IMR-90 (cell line): ENCODE measurements at regions not wholly inside any gene's neighbourhood (a gene's known extent, or its start where the extent isn't known, plus 50 kb on each side); places are given as distances from the start of the nearest gene placed in this dataset.

ENCODE experiments used
- ATAC-seq: fragments of 200-7000 bp; cut with Tn5 transposase; 2 replicates; pipeline ENCODE4 v1.9.1; 2020; ENCODE audit warnings: low read depth, mild to moderate bottlenecking, moderate library complexity
- BruUV-seq: library from RNA; stranded (reverse); fragments of 400-500 nt; replicated peaks from 2 replicates; lab custom pipeline; 2021; lab: Mats Ljungman, UMichigan
- CTCF ChIA-PET: fragments of 300-600 bp; formaldehyde crosslinking; extraction: SDS; loops from one replicate; lab custom pipeline; 2021; ENCODE audit warnings: antibody characterized with exemption; lab: Yijun Ruan, JAX
- POLR2A ChIA-PET: fragments of 300-600 bp; sonication (Branson Sonifier 250); formaldehyde crosslinking; loops from one replicate; lab custom pipeline; 2022; ENCODE audit warnings: antibody characterized with exemption; ENCODE audit not compliant: unreplicated experiment; lab: Charles Lee
- DNase-seq: peaks from one replicate; pipeline ENCODE4 v3.0.0; 2013
- H2AFZ ChIP-seq: replicated peaks from 2 replicates; pipeline ENCODE3; 2013; ENCODE audit warnings: low read length, mild to moderate bottlenecking; ENCODE audit not compliant: poor library complexity
- H2AK5ac ChIP-seq: 2 replicates; pipeline ENCODE4 v1.6.1; 2013; ENCODE audit warnings: low read depth, low read length, inconsistent platforms
- H2AK9ac ChIP-seq: replicated peaks from 2 replicates; pipeline ENCODE3; 2013; ENCODE audit warnings: mild to moderate bottlenecking, low read depth, low read length, moderate library complexity; ENCODE audit not compliant: poor library complexity
- H2BK120ac ChIP-seq: 2 replicates; pipeline ENCODE4 v1.6.1; 2013; ENCODE audit warnings: low read depth, low read length, inconsistent platforms
- H2BK15ac ChIP-seq: 3 replicates; pipeline ENCODE4 v1.6.1; 2013; ENCODE audit warnings: low read depth, low read length, inconsistent platforms
- H2BK20ac ChIP-seq: 2 replicates; pipeline ENCODE4 v1.6.1; 2013; ENCODE audit warnings: low read depth, mild to moderate bottlenecking, inconsistent platforms, low read length, moderate library complexity
- H2BK5ac ChIP-seq: 2 replicates; pipeline ENCODE4 v1.6.1; 2013; ENCODE audit warnings: mild to moderate bottlenecking, low read depth, low read length, inconsistent platforms; ENCODE audit not compliant: poor library complexity, severe bottlenecking
- H3K14ac ChIP-seq: replicated peaks from 2 replicates; pipeline ENCODE4 v1.6.1; 2013; ENCODE audit warnings: low read depth, low read length, inconsistent platforms
- H3K18ac ChIP-seq: 2 replicates; pipeline ENCODE4 v1.6.1; 2013; ENCODE audit warnings: low read depth, low read length, control low read depth
- H3K23ac ChIP-seq: 2 replicates; pipeline ENCODE4 v1.6.1; 2013; ENCODE audit warnings: low read depth, low read length, inconsistent platforms
- H3K27ac ChIP-seq: 2 replicates; pipeline ENCODE4 v1.5.1; 2013; ENCODE audit warnings: mild to moderate bottlenecking, control low read depth, low read length; ENCODE audit not compliant: insufficient read depth
- H3K27me3 ChIP-seq: 2 replicates; pipeline ENCODE4 v1.6.1; 2013; ENCODE audit warnings: low read length; ENCODE audit not compliant: control insufficient read depth, insufficient read depth
- H3K36me3 ChIP-seq: 2 replicates; pipeline ENCODE4 v1.6.1; 2013; ENCODE audit warnings: low read length, mixed read lengths; ENCODE audit not compliant: control insufficient read depth, insufficient read depth
- H3K4ac ChIP-seq: 2 replicates; pipeline ENCODE4 v1.6.1; 2013; ENCODE audit warnings: low read depth, low read length, inconsistent platforms
- H3K4me1 ChIP-seq: 2 replicates; pipeline ENCODE4 v1.6.1; 2013; ENCODE audit warnings: low read length, mixed read lengths; ENCODE audit not compliant: control insufficient read depth, insufficient read depth
- H3K4me2 ChIP-seq: 2 replicates; pipeline ENCODE4 v1.6.1; 2013; ENCODE audit warnings: low read depth, mild to moderate bottlenecking, control low read depth, low read length, moderate library complexity
- H3K4me3 ChIP-seq: 2 replicates; pipeline ENCODE4 v1.5.1; 2013; ENCODE audit warnings: low read depth, mild to moderate bottlenecking, control low read depth, low read length, moderate library complexity; ENCODE audit not compliant: insufficient read depth
- H3K56ac ChIP-seq: 2 replicates; pipeline ENCODE4 v1.6.1; 2013; ENCODE audit warnings: low read length, inconsistent platforms; ENCODE audit not compliant: insufficient read depth; ENCODE audit errors: extremely low read depth
- H3K79me1 ChIP-seq, 2 experiments: 2 replicates each; pipeline ENCODE4 v1.6.1; 2013; ENCODE audit warnings: low read length in 2 of 2, inconsistent platforms in 1 of 2, low read depth in 1 of 2
- H3K9ac ChIP-seq: 2 replicates; pipeline ENCODE4 v1.6.1; 2013; ENCODE audit warnings: low read depth, low read length, control low read depth
- H3K9me1 ChIP-seq: 2 replicates; pipeline ENCODE4 v1.6.1; 2013; ENCODE audit warnings: low read length, inconsistent platforms; ENCODE audit not compliant: insufficient read depth
- H3K9me3 ChIP-seq: 2 replicates; pipeline ENCODE4 v1.6.1; 2013; ENCODE audit warnings: low read length; ENCODE audit not compliant: control insufficient read depth, insufficient read depth
- H4K20me1 ChIP-seq: 2 replicates; pipeline ENCODE4 v1.6.1; 2013; ENCODE audit warnings: low read length, inconsistent platforms; ENCODE audit not compliant: insufficient read depth
- H4K5ac ChIP-seq: 2 replicates; pipeline ENCODE4 v1.6.1; 2013; ENCODE audit warnings: mild to moderate bottlenecking, low read depth, low read length, control low read depth
- H4K8ac ChIP-seq, 2 experiments: 2 replicates each; pipeline ENCODE4 v1.6.1; 2013; ENCODE audit warnings: low read depth in 2 of 2, low read length in 2 of 2, control low read depth in 1 of 2, inconsistent platforms in 1 of 2
- H4K91ac ChIP-seq: 2 replicates; pipeline ENCODE4 v1.6.1; 2013; ENCODE audit warnings: low read depth, low read length, inconsistent platforms; ENCODE audit not compliant: insufficient read depth
- BHLHE40 ChIP-seq: fragments of 150-350 bp; IDR thresholded peaks from 2 replicates; pipeline ENCODE4 v1.6.1; 2016; ENCODE audit warnings: mild to moderate bottlenecking, low read depth, low read length
- CEBPB ChIP-seq: IDR thresholded peaks from 2 replicates; pipeline ENCODE4 v1.6.1; 2012; ENCODE audit warnings: low read depth, low read length, improper control_type of control experiment
- CHD1 ChIP-seq: IDR thresholded peaks from 2 replicates; pipeline ENCODE4 v1.6.1; 2012; ENCODE audit warnings: low read depth, low read length, improper control_type of control experiment
- CTCF ChIP-seq: conservative IDR thresholded peaks from 2 replicates; pipeline ENCODE4 v1.5.1; 2012; ENCODE audit warnings: mild to moderate bottlenecking, low read depth, low read length, improper control_type of control experiment
- ELK1 ChIP-seq: fragments of 150-350 bp; IDR thresholded peaks from 2 replicates; pipeline ENCODE4 v1.6.1; 2016; ENCODE audit warnings: low read depth, mild to moderate bottlenecking, low read length, moderate library complexity, borderline replicate concordance
- FOS ChIP-seq: fragments of 150-350 bp; IDR thresholded peaks from 2 replicates; pipeline ENCODE4 v1.6.1; 2016; ENCODE audit warnings: low read depth, low read length
- MAFK ChIP-seq: IDR thresholded peaks from 2 replicates; pipeline ENCODE4 v1.6.1; 2012; ENCODE audit warnings: low read depth, low read length, improper control_type of control experiment
- MAZ ChIP-seq: IDR thresholded peaks from 2 replicates; pipeline ENCODE4 v1.6.1; 2012; ENCODE audit warnings: low read depth, mild to moderate bottlenecking, low read length, improper control_type of control experiment, moderate library complexity, borderline replicate concordance
- MXI1 ChIP-seq: IDR thresholded peaks from 2 replicates; pipeline ENCODE4 v1.6.1; 2012; ENCODE audit warnings: low read depth, mild to moderate bottlenecking, low read length, moderate library complexity, borderline replicate concordance
- NFE2L2 ChIP-seq: fragments of 150-350 bp; IDR thresholded peaks from 2 replicates; pipeline ENCODE4 v1.6.1; 2016; ENCODE audit warnings: low read depth, mild to moderate bottlenecking, low read length
- POLR2A ChIP-seq: IDR thresholded peaks from 2 replicates; pipeline ENCODE4 v1.6.1; 2012; ENCODE audit warnings: mild to moderate bottlenecking, low read depth, low read length
- RAD21 ChIP-seq: IDR thresholded peaks from 2 replicates; pipeline ENCODE4 v1.6.1; 2012; ENCODE audit warnings: low read length, improper control_type of control experiment
- RCOR1 ChIP-seq: IDR thresholded peaks from 2 replicates; pipeline ENCODE4 v1.6.1; 2012; ENCODE audit warnings: mild to moderate bottlenecking, low read length, improper control_type of control experiment; ENCODE audit not compliant: insufficient replicate concordance
- RFX5 ChIP-seq: IDR thresholded peaks from 2 replicates; pipeline ENCODE4 v1.8.0; 2012; ENCODE audit warnings: low read depth, mild to moderate bottlenecking, low read length, moderate library complexity
- SMC3 ChIP-seq: fragments of 150-350 bp; IDR thresholded peaks from 2 replicates; pipeline ENCODE4 v1.6.1; 2016; ENCODE audit warnings: low read depth, mild to moderate bottlenecking, antibody characterized with exemption, low read length, moderate library complexity
- USF2 ChIP-seq: fragments of 150-350 bp; IDR thresholded peaks from 2 replicates; pipeline ENCODE4 v1.6.1; 2017; ENCODE audit warnings: mild to moderate bottlenecking, antibody characterized with exemption, low read length, low read depth
- WGBS, 2 experiments: methylation state at CpG; one replicate each; pipeline versions ENCODE4 v1.1.5 to v1.1.7; 2013; ENCODE audit warnings: missing lambda C conversion rate in 2 of 2; ENCODE audit not compliant: insufficient read length in 1 of 2; ENCODE audit errors: extremely low coverage in 2 of 2; 5-methylcytosine and 5-hydroxymethylcytosine counted together
- dilution Hi-C: fragments of 300-500 bp; cut with HindIII; formaldehyde crosslinking; loops from one replicate; pipeline ENCODE4 v1.14.3; 2018; ENCODE audit warnings: low sequenced_read_pairs; ENCODE audit not compliant: unreplicated experiment
- in situ Hi-C: fragments of 300-500 bp; cut with MboI; formaldehyde crosslinking; loops from 3 replicates; pipeline ENCODE4 v1.14.3; 2019; ENCODE audit warnings: low sequenced_read_pairs, inconsistent platforms, mixed read lengths
- intact Hi-C: fragments of 100-400 bp; cut with micrococcal nuclease; formaldehyde crosslinking; loops from 2 replicates; pipeline ENCODE4 v1.10.0; 2022

GRCh38 chr6:76702187-76702586 lies 629.7 kb upstream of the IMPG1 start:
- Histone ChIP-seq H2BK120ac (no peak overlapping the region), H3K36me3 (no peaks in the 10 kb centered on the region), H2BK20ac (no peak overlapping the region), H4K8ac (no peak overlapping the region), H3K27ac (no peak overlapping the region), H3K9ac (no peak overlapping the region), H2AFZ (no peak overlapping the region), H3K14ac (no peak overlapping the region), H3K9me3 (no peaks in the 10 kb centered on the region), H4K20me1 (no peaks in the 10 kb centered on the region), H3K27me3 (no peaks in the 10 kb centered on the region), H3K56ac (no peak overlapping the region), H3K4me3 (no peak overlapping the region), H2BK5ac (no peak overlapping the region), H2AK5ac (no peak overlapping the region), H4K91ac (no peak overlapping the region), H3K18ac (no peak overlapping the region), H2AK9ac (no peak overlapping the region), H3K4me2 (no peak overlapping the region), H2BK15ac (no peak overlapping the region), H3K4me1 (no peaks in the 10 kb centered on the region), H3K4ac (no peak overlapping the region), H3K9me1 (no peaks in the 10 kb centered on the region), H3K23ac (no peak overlapping the region), H4K5ac (no peak overlapping the region), H3K79me1 (no peaks in the 10 kb centered on the region)
- TF ChIP-seq RAD21 (no peak), ELK1 (no peak), SMC3 (no peak), MAZ (no peak), CEBPB (no peak), FOS (no peak), NFE2L2 (no peak), RCOR1 (no peak), MAFK (no peak), CTCF (no peak), USF2 (no peak), RFX5 (no peak), MXI1 (no peak), CHD1 (no peak), BHLHE40 (no peak), POLR2A (no peak)
- WGBS, 2 experiments, result no CpG with 5 or more reads among the region's 1 CpG
- ATAC-seq (no peak), DNase-seq (no peak)
- intact Hi-C loops (no loop called here), in situ Hi-C loops (no loop called here), dilution Hi-C loops (no loop called here)
- CTCF ChIA-PET, result interaction anchor here (1.2 kb wide), 1 partner anchor 20 kb away, joined by 3 read pairs; no protein-coding TSS in a partner anchor
- POLR2A ChIA-PET, result no interaction called here
- BruUV-seq, result no TSS peak
